ENCODE measurements at regions not wholly inside any gene's neighbourhood (a gene's known extent, or its start where the extent isn't known, plus 50 kb on each side); places are given as distances from the start of the nearest gene placed in this dataset.

GRCh38 chr11:32173977-32174376, 83.1 kb downstream of the RCN1 start:
- CTCF ChIA-PET = interaction anchor here (0.6 to 5.9 kb wide), 11 partner anchors 10 to 1067 kb away, joined by 3 to 144 read pairs (median 3); no protein-coding TSS in a partner anchor
- no peaks in the 10 kb centered on the region for H3K9me3 ChIP-seq (ENCODE audit: control insufficient read depth, insufficient read depth, low read length)
- POLR2A ChIA-PET = no interaction called here

GRCh38 chr11:32176223-32176934, 85.5 kb downstream of the RCN1 start:
- H3K4me3 ChIP-seq (ENCODE audit: low read depth, low read length) = no peak overlapping the region
- POLR2A ChIA-PET = no interaction called here
- no peak overlapping the region for H3K27ac ChIP-seq (ENCODE audit: low read depth, low read length)
- CTCF ChIA-PET = interaction anchor here (0.6 to 4.3 kb wide), 99 partner anchors 8 to 1071 kb away, joined by 3 to 269 read pairs (median 4); no protein-coding TSS in a partner anchor
- DNase-seq (ENCODE audit: low read depth, low spot score) = peak; percentile 48
- H3K9me3 ChIP-seq (ENCODE audit: control insufficient read depth, insufficient read depth, low read length) = no peaks in the 10 kb centered on the region
- peaks cover 9% of the 10 kb centered on the region for H3K27me3 ChIP-seq (ENCODE audit: control insufficient read depth, insufficient read depth, low read length)
- peak; percentile 94 for TF ChIP-seq CTCF (IDR thresholded peaks at IDR 0.05; ENCODE audit: low read depth, low read length)

More at GRCh38 chr11:32173977-32174376, 83.1 kb downstream of the RCN1 start:
- TF ChIP-seq CTCF (IDR thresholded peaks at IDR 0.05; ENCODE audit: low read depth, low read length) = no peak
- H3K27ac ChIP-seq (ENCODE audit: low read depth, low read length) = no peak overlapping the region
- no peak overlapping the region for H3K4me3 ChIP-seq (ENCODE audit: low read depth, low read length)
- no peak for DNase-seq (ENCODE audit: low read depth, low spot score)
- H3K27me3 ChIP-seq (ENCODE audit: control insufficient read depth, insufficient read depth, low read length) = peaks cover 10% of the 10 kb centered on the region

- no peak for DNase-seq (ENCODE audit: low read depth, low spot score)
- no peaks in the 10 kb centered on the region for H3K9me3 ChIP-seq (ENCODE audit: control insufficient read depth, insufficient read depth, low read length)
- no peak for TF ChIP-seq CTCF (IDR thresholded peaks at IDR 0.05; ENCODE audit: low read depth, low read length)
- H3K27ac ChIP-seq (ENCODE audit: low read depth, low read length) = no peak overlapping the region
- CTCF ChIA-PET = interaction anchor here (4.3 kb wide), 1 partner anchor 125 kb away, joined by 269 read pairs; no protein-coding TSS in a partner anchor
- POLR2A ChIA-PET = no interaction called here
- H3K27me3 ChIP-seq (ENCODE audit: control insufficient read depth, insufficient read depth, low read length) = peaks cover 24% of the 10 kb centered on the region
- no peak overlapping the region for H3K4me3 ChIP-seq (ENCODE audit: low read depth, low read length)
Measured at GRCh38 chr11:32178692-32179091, 87.8 kb downstream of the RCN1 start.

- DNase-seq (ENCODE audit: low read depth, low spot score) = no peak
- no peaks in the 10 kb centered on the region for H3K9me3 ChIP-seq (ENCODE audit: control insufficient read depth, insufficient read depth, low read length)
- H3K4me3 ChIP-seq (ENCODE audit: low read depth, low read length) = no peak overlapping the region
- ChIA-PET POLR2A (no interaction called here), CTCF (interaction anchor here (0.9 to 1.5 kb wide), 2 partner anchors 8 to 131 kb away, joined by 3 to 7 read pairs; no protein-coding TSS in a partner anchor)
- no peak overlapping the region for H3K27ac ChIP-seq (ENCODE audit: low read depth, low read length)
- H3K27me3 ChIP-seq (ENCODE audit: control insufficient read depth, insufficient read depth, low read length) = peaks cover 35% of the 10 kb centered on the region
- no peak for TF ChIP-seq CTCF (IDR thresholded peaks at IDR 0.05; ENCODE audit: low read depth, low read length)
Measured at GRCh38 chr11:32183512-32183911, 92.6 kb downstream of the RCN1 start.

GRCh38 chr11:32184041-32184722, 93.3 kb downstream of the RCN1 start:
- DNase-seq (ENCODE audit: low read depth, low spot score) = no peak
- Histone ChIP-seq H3K27me3 (ENCODE audit: control insufficient read depth, insufficient read depth, low read length) (peaks cover 30% of the 10 kb centered on the region), H3K9me3 (ENCODE audit: control insufficient read depth, insufficient read depth, low read length) (no peaks in the 10 kb centered on the region), H3K4me3 (ENCODE audit: low read depth, low read length) (no peak overlapping the region), H3K27ac (ENCODE audit: low read depth, low read length) (no peak overlapping the region)
- ChIA-PET CTCF (interaction anchor here (0.9 to 1.5 kb wide), 2 partner anchors 9 to 132 kb away, joined by 3 to 7 read pairs; no protein-coding TSS in a partner anchor), POLR2A (no interaction called here)
- no peak for TF ChIP-seq CTCF (IDR thresholded peaks at IDR 0.05; ENCODE audit: low read depth, low read length)
